Stimulated activated CD4-positive, alpha-beta T cell treated with anti-CD3 and anti-CD28 coated beads, Interleukin-15, amount 100 ng/mL, for 1 hour (primary cell): ENCODE measurements at regions not wholly inside any gene's neighbourhood (a gene's known extent, or its start where the extent isn't known, plus 50 kb on each side); places are given as distances from the start of the nearest gene placed in this dataset.

Experiments
- DNase-seq, 2 donors: peaks; one replicate each; pipeline ENCODE4 v3.0.0-alpha.2; 2020; ENCODE audit warnings: low read depth in 1 of 2, low spot score in 1 of 2

DNA sequence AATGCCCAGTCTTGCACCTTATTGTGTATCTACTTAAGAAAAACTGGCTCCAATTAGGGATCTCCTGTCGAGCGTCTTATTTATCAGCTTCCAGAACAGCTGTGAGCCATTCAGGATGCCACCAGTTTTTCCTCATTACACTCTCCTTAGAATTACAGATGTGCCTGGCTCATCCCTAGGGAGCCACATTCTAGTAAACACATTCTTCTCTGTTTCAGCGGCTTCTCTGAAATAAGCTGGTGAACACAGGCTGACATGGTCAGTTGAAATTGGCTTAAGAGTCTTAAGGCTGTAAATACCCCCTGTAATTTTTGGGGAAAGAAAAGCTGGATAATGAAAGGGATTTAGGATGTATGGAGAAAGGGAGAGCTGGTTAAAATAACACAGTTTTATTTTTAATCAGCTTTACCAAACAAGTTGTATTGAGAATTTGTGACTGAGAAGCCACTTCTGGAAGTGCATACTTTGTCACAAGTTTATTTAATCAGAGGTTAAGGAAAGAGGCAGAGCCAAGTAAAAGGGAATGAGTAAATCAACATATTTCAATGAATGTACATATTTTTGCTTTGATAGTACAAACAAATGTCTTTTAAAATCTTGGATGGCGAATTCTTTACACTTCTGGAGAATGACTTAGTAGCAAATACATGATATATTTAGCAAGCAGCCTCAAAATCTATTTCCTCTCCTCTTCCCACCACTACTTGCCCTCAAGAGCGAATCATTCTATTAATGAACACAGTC is 562.0 kb upstream of the GOT2 start:
- no peak for DNase-seq

DNA sequence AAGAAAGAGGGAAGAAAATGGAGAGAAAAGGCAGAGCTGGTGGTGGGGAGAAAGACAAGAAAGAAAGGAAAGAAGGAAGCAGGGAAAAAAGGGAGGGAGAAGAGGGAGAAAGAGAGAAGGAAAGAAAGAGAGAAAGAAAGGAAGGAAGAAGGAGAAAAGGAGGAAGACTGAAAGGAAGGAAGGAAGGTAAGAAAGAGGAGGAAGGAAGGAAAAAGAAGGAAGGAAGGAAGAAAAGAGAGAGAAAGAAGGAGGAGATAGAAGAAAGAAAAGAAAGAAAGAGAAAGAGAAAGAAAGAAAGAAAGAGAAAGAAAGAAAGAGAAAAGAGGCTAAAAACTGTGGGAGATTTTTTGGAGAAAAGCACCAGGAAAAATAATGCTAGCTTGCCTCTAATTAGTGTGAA is 561.4 kb upstream of the GOT2 start:
- DNase-seq: no peak

DNA sequence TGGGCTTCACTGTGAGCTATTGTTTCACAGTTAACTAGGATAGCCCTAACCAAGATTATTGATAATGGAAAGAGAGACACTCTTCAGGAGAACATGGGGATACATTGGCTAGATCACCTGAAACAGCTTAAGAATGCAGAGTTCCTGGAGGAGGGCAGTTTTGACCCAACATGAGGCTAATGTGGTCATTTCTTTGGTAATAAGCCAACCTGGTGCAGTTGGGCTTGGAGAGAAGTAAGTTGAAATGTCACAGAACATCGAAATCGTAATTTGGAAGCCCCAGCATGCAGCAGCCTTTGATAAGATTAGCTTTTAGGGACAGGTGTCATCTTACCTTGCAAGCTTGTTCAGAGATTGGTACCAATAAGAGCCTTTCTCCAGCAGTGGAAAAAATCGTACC is 556.6 kb upstream of the GOT2 start:
- no peak for DNase-seq

DNA sequence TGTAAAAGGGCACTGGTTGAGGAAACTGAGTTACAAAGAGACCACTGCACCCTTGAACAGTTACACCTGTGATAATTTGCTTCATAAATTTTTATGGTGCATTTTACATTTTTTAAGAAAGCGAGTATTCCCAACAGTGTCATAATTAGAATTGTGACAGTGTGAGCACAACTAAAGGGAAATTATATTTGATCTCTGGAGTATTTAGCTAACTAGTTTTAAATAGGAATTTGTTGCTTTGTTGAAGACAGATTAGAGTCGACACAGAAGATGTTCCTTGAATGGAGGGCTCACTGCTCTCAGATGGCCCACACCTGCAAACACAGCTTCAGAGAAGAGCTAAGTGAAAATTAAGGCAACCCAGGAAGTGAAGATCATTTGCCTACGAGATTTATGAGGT is 555.0 kb upstream of the GOT2 start:
- no peak for DNase-seq

DNA sequence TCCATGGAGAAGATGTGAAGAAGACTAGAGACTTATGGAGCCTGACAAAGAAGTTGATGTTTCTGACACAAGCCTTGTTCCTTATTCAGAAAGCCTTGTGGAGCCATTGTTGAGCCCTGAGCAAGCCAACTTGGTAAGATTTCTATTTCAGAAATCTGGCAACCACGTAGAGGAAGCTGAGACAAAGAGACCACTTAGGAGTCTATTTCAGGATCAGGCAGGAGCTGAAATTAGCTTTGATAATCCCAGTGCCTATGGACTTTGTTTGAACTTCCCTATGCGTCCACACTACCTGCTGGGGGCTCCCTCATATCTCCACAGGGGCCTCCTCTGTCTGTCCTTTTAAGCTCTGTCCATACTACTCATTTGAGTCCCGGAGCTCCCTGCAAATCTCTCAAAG is 540.0 kb upstream of the GOT2 start:
- DNase-seq: no peak

DNA sequence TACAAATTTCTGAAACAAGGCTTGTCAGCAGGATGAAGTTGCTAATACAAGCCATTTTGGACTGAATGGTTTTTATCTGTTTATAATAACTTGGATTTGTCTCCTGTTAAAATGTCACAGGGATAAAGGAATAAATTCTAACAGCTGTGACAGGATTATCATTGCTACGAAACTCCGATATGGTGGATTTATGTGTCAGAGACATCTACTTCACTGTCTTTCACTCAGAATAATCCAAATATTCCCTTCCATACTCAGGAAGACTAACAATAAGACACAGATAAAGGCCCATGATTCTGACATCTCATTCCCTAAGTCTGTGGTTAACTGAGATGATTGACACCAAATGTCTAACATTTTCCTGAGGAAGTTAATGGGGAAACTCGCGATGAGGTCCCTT is 529.8 kb upstream of the GOT2 start:
- DNase-seq: no peak

DNA sequence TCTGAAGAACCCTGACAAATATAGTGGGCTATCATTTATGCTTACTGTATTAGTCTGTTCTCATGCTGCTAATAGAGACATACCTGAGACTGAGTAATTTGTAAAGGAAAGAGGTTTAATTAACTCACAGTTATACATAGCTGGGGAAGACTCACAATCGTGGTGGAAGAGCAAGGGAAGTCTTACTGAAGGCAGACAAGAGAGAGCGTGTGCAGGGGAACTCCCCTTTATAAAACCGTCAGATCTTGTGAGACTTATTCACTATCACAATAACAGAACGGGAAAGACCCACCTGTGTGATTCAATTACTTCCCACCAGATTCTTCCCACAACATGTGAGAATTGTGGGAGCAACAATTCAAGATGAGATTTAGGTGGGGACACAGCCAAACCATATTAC is 526.8 kb upstream of the GOT2 start:
- DNase-seq: no peak

DNA sequence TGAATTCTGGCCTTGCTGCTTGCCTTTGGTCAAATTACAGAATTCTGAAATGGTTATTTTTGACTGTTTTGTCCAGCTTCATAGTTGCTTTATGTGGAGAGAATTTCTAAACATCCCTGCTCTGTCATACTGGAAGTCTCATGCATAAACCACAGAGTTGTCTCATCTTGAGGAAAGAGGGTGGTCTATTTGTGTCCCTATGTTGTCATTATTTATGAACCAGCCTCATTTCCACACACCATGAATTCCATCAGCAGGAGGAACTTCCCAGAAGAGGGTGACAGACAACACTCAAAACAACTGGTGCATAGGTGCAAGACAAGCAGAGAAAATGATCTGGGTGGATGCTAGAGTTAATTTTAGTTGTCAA is 525.8 kb upstream of the GOT2 start:
- DNase-seq: no peak

DNA sequence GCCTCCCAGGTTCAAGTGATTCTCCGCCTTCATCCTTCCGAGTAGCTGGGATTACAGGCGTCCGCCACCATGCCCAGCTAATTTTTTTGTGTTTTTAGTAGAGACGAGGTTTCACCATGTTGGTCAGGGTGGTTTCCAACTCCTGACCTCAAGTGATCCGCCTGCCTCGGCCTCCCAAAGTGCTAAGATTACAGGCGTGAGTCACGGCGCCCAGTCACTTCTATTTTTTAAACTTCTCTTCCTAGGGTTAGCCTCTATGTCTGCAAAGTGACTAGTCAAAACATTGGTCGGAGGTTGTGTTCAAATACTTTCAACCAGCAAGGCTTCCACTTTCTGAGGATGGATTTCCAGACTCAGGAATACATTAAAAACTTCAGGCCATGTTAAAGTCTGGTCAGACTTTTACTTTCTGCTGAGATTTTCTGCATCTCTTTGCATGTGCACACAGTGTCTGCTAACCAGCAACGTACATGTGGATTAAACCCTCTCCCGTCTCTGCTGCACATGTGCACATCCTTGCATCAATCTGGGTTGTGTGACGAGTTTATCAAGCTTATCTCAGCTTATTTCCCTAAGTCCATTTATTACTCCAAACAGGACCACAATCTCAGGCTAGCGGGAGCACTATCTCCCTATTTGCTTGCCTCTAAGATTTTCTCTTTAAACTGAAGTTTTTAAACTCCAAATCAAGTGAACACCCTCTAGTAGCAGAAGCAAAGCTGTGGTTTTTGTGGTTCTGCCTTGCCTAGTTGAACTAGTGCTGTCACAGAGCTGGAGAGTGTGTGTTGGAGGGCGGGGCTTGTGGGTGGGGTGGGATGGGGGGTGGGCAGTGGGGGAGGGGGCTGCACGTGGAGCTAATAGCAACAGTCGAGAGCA is 525.2 kb upstream of the GOT2 start:
- no peak for DNase-seq

DNA sequence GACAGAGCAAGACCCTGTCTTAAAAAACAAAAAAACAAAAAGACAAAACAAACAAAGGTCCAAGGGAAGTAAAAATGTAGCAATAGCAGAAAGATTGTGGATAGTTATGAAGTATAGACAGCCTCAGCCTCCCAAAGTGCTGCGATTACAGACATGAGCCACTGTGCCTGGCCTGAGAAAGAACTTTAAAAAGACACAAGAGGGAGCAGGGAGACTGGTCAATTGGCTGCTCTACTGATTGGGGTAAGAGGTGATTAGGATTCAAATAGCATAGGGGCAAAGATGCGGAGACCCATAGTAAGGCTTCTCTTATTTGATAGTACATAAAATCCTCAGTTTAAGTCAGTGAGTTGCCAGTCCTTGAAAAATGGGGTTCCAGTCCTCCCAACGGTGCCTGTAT is 518.2 kb upstream of the GOT2 start:
- no peak for DNase-seq

DNA sequence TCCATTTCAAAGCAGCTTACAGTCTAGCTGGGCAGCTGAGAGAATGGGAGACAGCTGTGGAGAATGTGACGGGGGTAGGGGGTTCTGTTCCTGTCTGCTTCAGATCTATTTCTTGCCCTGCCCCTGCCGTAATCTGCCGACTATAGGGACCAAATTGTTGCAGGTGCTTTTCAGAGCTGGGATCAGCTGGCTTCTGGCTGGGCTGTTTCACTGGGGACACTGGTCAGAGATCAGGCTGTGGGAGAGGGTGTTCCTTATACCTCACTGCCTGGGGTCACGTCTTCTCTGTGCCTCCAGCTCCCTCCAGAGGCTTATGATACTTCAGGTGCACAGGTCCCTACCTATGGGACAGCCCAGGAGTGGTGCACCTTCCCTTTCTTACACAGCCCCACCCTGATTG is 514.9 kb upstream of the GOT2 start:
- no peak for DNase-seq

DNA sequence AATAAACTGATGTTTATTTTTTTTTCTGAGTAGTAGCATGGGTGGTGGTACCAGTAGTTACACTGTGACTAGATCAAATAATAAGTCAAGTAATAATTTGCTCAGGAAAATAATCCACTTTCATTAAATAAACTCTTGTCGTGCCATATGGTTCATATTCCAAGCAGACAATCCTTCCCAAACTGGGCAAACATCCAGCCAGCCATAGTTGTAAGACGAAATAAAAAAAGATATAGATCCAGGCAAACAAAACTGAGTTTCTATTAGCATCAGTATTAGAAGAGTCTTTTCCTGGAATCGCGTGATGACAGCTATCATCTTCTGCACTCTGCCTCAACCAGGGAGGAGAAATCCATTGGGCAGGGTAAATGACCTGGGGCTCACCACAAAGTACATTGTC is 508.4 kb upstream of the GOT2 start:
- DNase-seq: no peak

DNA sequence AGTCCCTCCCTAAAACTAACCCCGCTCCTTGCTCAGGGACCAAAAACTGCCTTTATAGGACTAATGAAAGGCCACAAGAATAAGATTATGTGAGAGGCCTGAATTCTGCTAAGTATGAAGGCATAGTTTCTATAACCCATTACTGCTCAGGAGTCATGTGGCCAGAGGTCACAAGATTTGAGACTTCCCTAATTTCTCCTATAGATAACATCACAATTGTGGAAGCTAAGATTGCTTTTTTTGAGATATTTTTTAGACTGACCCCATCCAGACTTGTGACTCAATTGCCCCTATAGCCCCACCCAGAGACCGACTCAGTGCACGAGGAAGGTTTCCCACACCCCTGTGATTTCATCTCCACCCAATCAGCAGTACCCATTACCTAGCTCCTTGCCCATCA is 504.1 kb upstream of the GOT2 start:
- DNase-seq: no peak

DNA sequence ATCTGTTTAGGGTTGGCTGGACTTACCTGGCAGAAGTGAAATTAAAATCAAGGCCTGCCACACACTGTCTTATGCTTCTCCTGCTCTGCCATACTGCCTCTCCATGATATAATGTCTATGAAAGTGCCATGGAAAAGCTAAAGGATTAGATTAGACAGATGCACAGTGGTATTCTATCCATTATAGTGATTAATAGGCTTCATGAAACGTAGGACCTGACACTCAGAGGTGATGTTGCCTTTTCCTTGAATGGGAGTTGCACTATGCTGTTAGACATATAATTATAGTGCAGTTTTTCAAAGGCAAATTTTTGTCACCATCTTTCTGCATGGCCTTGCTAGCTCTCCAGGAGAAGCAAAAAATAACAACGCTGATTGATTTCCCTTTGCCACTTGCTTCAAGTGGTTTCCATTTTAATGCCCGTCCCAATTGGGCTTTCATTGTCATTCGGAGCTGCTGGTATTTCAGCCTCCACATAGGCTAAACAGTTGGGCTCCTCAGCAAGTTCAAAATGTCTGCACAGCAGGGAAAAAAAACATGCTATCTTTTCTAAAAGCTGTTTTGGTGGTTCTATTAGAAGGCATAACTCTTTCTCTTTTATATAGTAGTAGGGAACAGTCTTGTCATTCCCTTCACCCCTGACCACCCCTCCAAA is 502.8 kb upstream of the GOT2 start:
- DNase-seq: no peak

DNA sequence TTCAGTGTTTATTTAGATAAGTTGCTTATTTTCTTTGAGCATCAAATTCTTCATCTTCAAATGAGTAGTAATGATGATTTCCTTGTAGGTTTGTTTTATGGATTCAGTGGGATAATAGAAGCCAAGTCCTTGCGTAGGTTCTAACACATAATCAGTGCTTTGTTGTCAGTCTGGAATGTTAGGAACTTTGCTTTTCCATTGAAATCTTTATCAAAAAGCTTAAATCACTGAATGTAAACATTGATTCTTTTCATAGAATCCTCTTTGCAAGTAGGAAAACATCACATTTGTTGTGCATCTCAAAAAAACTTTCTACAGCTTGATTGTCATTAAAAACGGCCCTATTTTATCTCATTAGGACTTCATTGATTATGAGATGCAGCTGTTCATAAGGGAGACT is 490.3 kb upstream of the GOT2 start:
- no peak for DNase-seq

DNA sequence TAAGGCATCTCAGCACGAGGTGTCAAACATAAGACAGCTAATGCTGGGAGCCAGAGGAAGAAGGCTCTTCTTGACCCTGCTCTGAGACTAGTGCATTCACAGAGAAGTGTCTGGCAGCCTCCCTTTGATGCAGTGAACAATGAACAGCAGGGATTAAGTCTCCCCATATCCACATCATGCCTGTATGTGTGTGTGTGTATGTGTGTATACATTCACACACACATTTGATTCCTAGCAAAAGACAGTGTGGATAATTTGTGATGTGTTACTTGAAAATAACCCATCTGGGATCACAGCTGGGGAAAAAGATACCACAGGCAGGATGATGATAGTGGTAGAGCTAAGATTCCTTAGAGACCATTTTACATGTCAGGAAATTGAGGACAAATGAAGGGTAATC is 485.9 kb upstream of the GOT2 start:
- DNase-seq: no peak

DNA sequence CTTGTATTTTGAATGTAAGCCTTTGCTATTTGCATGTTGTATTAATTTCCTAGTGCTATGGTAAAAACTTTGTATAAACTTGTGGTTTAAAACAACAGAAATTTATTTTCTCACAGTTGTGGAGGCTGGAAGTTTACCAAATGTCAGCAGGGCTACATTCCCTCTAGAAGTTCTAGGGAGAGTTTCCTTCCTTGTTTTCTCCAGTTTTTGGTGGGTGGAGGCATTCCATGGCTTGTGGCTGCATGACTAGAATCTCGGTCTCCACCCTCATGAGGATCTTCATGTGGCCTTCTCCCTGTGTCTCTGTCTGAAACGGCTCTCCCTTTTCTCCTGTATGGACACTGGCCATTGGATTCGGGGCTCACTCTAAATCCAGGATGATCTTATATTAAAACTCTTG is 482.2 kb upstream of the GOT2 start:
- DNase-seq: no peak

DNA sequence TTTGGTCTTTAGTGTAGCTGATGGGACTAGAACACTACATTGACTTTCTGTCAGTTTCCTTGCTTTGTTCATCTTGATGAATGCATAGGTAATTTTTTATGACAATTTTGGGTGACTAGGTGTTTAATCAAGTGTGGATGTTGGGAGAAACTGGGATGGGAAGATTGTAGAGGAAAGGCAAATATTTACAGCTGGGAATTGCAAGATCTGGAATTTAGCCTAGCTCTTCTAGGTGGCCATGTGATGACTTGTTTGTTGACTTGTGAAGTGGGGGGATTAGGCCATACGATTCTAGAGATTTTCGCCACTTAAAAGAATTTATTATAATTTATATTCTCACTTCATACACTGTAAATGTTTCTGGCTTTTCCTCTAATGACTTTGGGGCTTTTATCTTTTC is 480.3 kb upstream of the GOT2 start:
- DNase-seq: no peak

DNA sequence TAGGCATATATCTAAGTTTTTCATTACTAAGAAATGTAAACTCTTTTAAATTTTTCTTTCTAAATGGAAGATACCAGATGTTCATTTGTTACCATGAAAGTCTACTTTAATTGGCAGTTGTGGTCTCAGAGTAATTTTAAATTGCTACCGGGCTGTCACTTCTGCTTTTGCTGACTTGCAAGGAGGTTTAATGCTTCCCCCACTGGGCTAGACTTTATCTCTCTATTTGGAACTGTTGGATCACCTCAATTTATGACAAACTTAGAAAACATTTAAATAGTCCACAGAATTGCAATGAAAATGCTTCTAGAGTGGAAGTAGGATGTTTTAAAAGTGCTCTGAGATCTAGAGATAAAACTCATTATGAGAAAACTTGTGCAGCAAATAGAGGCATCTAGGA is 479.8 kb upstream of the GOT2 start:
- no peak for DNase-seq

DNA sequence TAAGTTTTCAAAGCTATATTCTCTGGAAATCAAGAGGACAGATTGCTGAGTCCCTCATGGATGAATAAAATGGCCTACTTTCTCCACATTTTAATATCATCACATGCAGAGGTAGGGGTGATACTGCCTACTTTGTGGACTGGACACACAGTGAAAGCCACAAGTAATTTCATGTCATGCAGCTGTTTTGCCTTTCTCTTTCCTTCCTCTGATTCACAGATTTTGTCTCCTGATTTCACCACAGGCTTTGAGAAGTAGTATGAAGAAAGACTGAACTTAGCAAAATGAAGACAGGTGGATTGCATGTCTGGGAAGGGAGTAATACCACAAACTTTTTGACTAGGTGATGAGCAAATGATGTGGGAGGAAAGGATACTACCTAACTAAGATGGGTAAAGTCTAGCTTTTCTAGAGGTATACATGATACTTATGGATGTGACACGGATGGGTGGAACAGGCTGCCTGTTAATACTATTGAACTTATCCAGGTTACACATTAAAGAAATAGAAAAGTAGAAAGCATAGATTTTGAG is 478.4 kb upstream of the GOT2 start:
- no peak for DNase-seq

DNA sequence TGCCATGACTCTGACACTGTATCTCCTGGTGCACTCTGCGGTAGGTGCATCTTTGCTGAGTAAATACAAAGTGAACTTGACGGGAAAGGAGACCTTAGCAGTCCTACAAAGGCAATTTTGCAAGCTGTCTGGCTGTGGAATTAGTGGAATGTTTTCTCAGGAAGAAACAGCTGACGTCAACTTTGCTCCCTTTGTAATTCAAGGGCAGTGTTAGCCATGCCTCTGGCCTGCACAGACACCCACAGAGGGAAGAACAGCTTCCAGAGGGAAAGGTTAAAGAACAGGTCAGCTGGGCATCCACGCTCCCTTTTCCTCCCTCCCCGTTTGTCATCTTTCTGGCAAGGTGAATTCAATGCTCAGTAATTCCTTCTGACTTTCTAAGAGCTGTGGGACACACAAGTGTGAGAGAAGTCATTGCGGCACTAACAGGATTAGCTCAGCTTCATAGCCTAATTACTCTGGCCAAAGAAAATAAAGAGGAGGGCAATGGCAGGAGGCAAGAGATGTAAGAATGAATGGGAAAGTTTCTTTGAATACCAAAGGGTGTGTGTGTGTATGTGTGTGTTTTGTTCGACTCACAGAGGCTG is 476.9 kb upstream of the GOT2 start:
- DNase-seq: no peak

DNA sequence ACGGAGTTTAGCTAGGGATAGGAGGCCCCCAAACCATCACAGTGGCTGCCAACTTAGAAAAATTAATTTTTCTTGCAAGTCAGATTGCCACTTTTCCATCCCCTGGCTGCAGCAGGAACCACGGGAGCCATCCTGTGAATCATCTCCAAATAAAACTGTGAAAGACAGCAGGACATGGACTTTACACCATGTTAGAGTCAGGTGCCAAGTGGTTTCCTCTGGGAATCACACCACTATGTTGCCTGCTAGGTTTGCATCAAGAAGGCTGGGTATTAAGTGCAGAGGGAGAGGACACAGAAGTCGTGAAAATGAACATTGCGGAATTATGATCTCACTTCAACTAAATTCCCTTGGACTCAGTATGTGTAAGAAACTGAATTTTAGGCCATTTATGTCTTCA is 471.3 kb upstream of the GOT2 start:
- no peak for DNase-seq
